DND-41 (cell line): ENCODE measurements at regions not wholly inside any gene's neighbourhood (a gene's known extent, or its start where the extent isn't known, plus 50 kb on each side); places are given as distances from the start of the nearest gene placed in this dataset.
"Not testable (repeated sequence)": the region's sequence is repeated elsewhere in the genome, so short reads cannot be mapped to it uniquely, and the experiment has no call there.

Experiments
- ATAC-seq: fragments of 200-7000 bp; cut with Tn5 transposase; 3 replicates; pipeline ENCODE4 v1.9.1; 2021; ENCODE audit warnings: low read depth; ENCODE audit not compliant: insufficient read depth
- DNase-seq: peaks from one replicate; pipeline ENCODE4 v3.0.0-alpha.2; 2020
- H2AFZ ChIP-seq: 2 replicates; pipeline ENCODE4 v1.6.0; 2012; ENCODE audit warnings: low read depth, low read length
- H3K27ac ChIP-seq: 2 replicates; pipeline ENCODE4 v1.5.1; 2012; ENCODE audit warnings: low read length, inconsistent platforms
- H3K27me3 ChIP-seq: fragments of 200-600 bp; sonication (generic); 2 replicates; pipeline ENCODE4 v1.6.0; 2012; ENCODE audit warnings: low read length, mild to moderate bottlenecking, inconsistent platforms; ENCODE audit not compliant: insufficient read depth, poor library complexity
- H3K36me3 ChIP-seq: 2 replicates; pipeline ENCODE4 v1.5.1; 2012; ENCODE audit warnings: low read length, inconsistent platforms; ENCODE audit not compliant: insufficient read depth
- H3K4me1 ChIP-seq: 2 replicates; pipeline ENCODE4 v1.5.1; 2012; ENCODE audit warnings: mild to moderate bottlenecking, low read length; ENCODE audit not compliant: insufficient read depth
- H3K4me2 ChIP-seq: 2 replicates; pipeline ENCODE4 v1.6.0; 2012; ENCODE audit warnings: mild to moderate bottlenecking, moderate library complexity, low read length, inconsistent platforms; ENCODE audit not compliant: insufficient read depth
- H3K4me3 ChIP-seq, 2 experiments: fragments of 200-600 bp in 1 of 2; shearing (Covaris generic) in 1 of 2; 2 replicates each; pipeline ENCODE4 v1.5.1; 2012 to 2016; ENCODE audit warnings: inconsistent platforms in 2 of 2, low read length in 2 of 2, mild to moderate bottlenecking in 2 of 2, low read depth in 1 of 2, moderate library complexity in 1 of 2
- H3K79me2 ChIP-seq: 2 replicates; pipeline ENCODE4 v1.6.0; 2012; ENCODE audit warnings: low read length, inconsistent platforms; ENCODE audit not compliant: insufficient read depth
- H3K9ac ChIP-seq: 2 replicates; pipeline ENCODE4 v1.6.0; 2012; ENCODE audit warnings: low read depth, mild to moderate bottlenecking, inconsistent platforms, low read length, moderate library complexity
- H3K9me3 ChIP-seq: 2 replicates; pipeline ENCODE4 v1.5.1; 2012; ENCODE audit warnings: low read length, moderate library complexity, mild to moderate bottlenecking, inconsistent platforms; ENCODE audit not compliant: insufficient read depth, severe bottlenecking
- H4K20me1 ChIP-seq: 2 replicates; pipeline ENCODE4 v1.6.0; 2012; ENCODE audit warnings: low read length; ENCODE audit not compliant: insufficient read depth
- CTCF ChIP-seq: IDR thresholded peaks from 2 replicates; pipeline ENCODE4 v1.5.1; 2012; ENCODE audit warnings: borderline replicate concordance, low read length, moderate library complexity, mild to moderate bottlenecking; ENCODE audit not compliant: poor library complexity, severe bottlenecking; ENCODE audit errors: extremely low read depth
- EZH2 ChIP-seq: IDR thresholded peaks from 3 replicates; pipeline ENCODE4 v1.6.1; 2012; ENCODE audit warnings: borderline replicate concordance, low read depth, mild to moderate bottlenecking, moderate library complexity, low read length, inconsistent platforms; ENCODE audit not compliant: severe bottlenecking

DNA sequence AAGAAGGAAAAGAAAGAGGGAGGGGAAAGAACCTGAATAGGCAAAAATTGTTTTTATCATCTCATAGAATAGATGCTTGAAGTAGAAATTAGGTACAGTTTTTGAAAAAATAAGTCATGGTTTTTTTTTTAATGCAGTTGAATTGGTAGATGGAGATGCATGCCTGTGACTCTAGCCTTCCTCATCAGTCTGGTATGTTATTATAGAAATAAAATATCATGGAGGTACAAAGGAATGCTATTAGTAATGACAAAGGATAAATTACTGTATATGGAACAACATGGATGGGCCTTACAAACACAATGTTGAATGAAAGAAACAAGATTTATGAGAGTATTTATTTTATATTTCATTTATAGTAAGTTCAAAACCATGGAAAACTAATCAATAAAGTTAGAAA, 162.4 kb upstream of the GALNT15 start:
- Histone ChIP-seq H4K20me1 (no peaks in the 10 kb centered on the region), H3K9me3 (peaks cover 9% of the 10 kb centered on the region), H3K36me3 (no peaks in the 10 kb centered on the region), H3K79me2 (no peaks in the 10 kb centered on the region), H3K4me2 (no peak overlapping the region), H3K27me3 (no peaks in the 10 kb centered on the region), H2AFZ (no peak overlapping the region), H3K9ac (no peak overlapping the region), H3K4me3 (no peak overlapping the region), H3K27ac (no peak overlapping the region), H3K4me1 (no peaks in the 10 kb centered on the region)
- TF ChIP-seq EZH2, result no peak
- TF ChIP-seq CTCF, result no peak
- ATAC-seq (no peak), DNase-seq (no peak)

DNA sequence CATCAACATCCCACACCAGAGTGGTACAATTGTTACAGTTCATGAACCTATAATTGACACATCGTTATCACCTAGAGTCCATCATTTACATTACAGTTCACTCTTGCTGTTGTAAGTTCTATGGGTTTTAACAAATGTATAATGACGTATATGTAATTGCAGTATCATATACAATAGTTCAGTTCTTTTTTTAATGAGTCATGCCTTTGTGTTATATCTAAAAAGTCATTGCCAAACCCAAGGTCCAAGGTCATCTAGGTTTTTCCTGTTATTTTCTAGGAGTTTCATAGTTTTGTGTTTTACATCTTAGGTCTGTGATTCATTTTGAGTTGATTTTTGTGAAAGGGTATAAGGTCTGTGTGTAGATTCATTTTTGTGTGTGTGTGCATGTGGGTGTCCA, 160.9 kb upstream of the GALNT15 start:
- H2AFZ ChIP-seq, result no peak overlapping the region
- no peaks in the 10 kb centered on the region for H3K9me3 ChIP-seq
- DNase-seq (no peak), ATAC-seq (no peak)
- no peaks in the 10 kb centered on the region for H3K4me1 ChIP-seq
- H4K20me1 ChIP-seq, result no peaks in the 10 kb centered on the region
- H3K36me3 ChIP-seq, result no peaks in the 10 kb centered on the region
- TF ChIP-seq CTCF (no peak), EZH2 (no peak)
- H3K27ac ChIP-seq, result no peak overlapping the region
- H3K27me3 ChIP-seq, result no peaks in the 10 kb centered on the region
- no peak overlapping the region for H3K4me3 ChIP-seq
- no peak overlapping the region for H3K9ac ChIP-seq
- no peaks in the 10 kb centered on the region for H3K79me2 ChIP-seq
- H3K4me2 ChIP-seq, result no peak overlapping the region

DNA sequence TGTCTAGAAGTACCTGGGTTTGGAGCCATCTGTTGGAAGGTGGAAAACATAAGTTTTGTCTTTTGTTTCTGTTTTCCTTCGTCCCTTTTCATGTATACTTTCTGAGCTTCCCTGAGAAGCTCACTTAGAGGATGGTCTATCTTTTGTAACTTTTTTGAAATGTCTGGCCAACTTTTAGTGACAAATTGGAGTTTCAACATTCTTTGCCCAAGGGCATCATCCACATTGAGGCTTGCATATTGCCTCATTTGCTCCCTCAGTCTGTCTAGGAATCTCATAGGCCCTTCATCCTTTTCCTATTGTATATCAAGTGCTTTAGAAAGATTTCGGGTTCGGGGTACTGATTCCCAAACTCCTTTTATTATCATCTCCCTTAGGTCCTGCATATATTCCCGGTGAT, 152.7 kb upstream of the GALNT15 start:
- H3K9me3 ChIP-seq, DNase-seq, H3K36me3 ChIP-seq, H4K20me1 ChIP-seq, H3K4me3 ChIP-seq, ATAC-seq, H3K9ac ChIP-seq, H3K4me2 ChIP-seq, H2AFZ ChIP-seq, H3K4me1 ChIP-seq, H3K79me2 ChIP-seq, H3K27ac ChIP-seq, H3K27me3 ChIP-seq: not testable (repeated sequence)

- not testable (repeated sequence) for H3K27me3 ChIP-seq, H3K36me3 ChIP-seq, H4K20me1 ChIP-seq, H3K4me3 ChIP-seq, H3K4me2 ChIP-seq, DNase-seq, H3K79me2 ChIP-seq, H3K27ac ChIP-seq, H3K9ac ChIP-seq, H3K9me3 ChIP-seq, H2AFZ ChIP-seq, H3K4me1 ChIP-seq, ATAC-seq
These were observed 150.6 kb upstream of the GALNT15 start for GRCh38 chr3:16023881-16024280.
